ENCODE measurements at regions not wholly inside any gene's neighbourhood (a gene's known extent, or its start where the extent isn't known, plus 50 kb on each side); places are given as distances from the start of the nearest gene placed in this dataset.

DNA sequence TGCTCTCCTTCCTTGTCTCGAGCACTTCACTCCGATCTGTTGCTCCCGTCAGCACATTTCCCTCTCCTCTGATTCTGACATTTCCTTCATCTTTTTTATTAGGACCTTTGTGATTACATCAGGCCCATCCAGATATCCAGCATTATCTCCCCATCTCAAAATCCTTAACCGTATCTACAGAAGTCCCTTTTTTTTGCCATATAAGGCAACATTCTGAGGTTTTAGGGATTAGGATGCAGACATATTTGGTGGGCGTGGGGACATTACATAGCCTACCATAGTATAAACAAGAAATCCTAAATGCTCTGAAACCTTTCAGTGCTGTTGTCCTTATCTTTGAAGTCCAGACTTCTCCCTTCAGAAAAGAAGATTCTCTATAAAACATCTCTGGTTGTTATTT, 505.0 kb upstream of the PITX2 start:
- no peak overlapping the region for H3K27ac Mint-ChIP-seq (ENCODE audit: unreplicated experiment)
- peaks cover 2% of the 10 kb centered on the region for H3K27me3 Mint-ChIP-seq (ENCODE audit: low read depth)
- H3K36me3 Mint-ChIP-seq (ENCODE audit: low read depth): no peaks in the 10 kb centered on the region
- DNase-seq (ENCODE audit: low spot score): no peak
- H3K9me3 Mint-ChIP-seq (ENCODE audit: low read depth): peaks cover 7% of the 10 kb centered on the region
- H3K4me1 Mint-ChIP-seq (ENCODE audit: low read depth): no peaks in the 10 kb centered on the region
- TF ChIP-seq, protein P1, sequence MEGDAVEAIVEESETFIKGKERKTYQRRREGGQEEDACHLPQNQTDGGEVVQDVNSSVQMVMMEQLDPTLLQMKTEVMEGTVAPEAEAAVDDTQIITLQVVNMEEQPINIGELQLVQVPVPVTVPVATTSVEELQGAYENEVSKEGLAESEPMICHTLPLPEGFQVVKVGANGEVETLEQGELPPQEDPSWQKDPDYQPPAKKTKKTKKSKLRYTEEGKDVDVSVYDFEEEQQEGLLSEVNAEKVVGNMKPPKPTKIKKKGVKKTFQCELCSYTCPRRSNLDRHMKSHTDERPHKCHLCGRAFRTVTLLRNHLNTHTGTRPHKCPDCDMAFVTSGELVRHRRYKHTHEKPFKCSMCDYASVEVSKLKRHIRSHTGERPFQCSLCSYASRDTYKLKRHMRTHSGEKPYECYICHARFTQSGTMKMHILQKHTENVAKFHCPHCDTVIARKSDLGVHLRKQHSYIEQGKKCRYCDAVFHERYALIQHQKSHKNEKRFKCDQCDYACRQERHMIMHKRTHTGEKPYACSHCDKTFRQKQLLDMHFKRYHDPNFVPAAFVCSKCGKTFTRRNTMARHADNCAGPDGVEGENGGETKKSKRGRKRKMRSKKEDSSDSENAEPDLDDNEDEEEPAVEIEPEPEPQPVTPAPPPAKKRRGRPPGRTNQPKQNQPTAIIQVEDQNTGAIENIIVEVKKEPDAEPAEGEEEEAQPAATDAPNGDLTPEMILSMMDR (IDR thresholded peaks at IDR 0.05): no peak
- H3K4me3 Mint-ChIP-seq (ENCODE audit: unreplicated experiment): no peak overlapping the region

DNA sequence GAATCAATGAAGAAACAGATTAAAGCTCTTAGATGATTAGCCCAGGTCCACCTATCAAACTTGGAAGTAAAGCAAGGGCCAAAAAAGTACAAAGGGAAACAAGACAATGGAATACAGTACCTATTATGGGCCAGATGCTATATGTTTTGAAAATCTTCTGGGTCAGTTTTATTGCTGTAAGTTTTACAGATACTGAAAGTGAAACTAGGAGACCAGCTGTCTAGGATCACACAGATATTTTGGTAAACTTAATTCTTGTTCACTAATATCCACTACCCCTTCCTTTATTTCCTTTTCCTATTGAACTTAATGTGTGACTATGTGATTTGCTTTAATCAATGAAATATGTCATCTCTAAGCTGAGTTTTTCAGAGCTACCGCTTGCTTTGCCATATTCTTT, 505.4 kb upstream of the PITX2 start:
- TF ChIP-seq, protein P1 (IDR thresholded peaks at IDR 0.05): no peak
- DNase-seq (ENCODE audit: low spot score): no peak
- Mint-ChIP-seq H3K4me3 (ENCODE audit: unreplicated experiment) (no peak overlapping the region), H3K27me3 (ENCODE audit: low read depth) (peaks cover 2% of the 10 kb centered on the region), H3K36me3 (ENCODE audit: low read depth) (no peaks in the 10 kb centered on the region), H3K4me1 (ENCODE audit: low read depth) (no peaks in the 10 kb centered on the region), H3K9me3 (ENCODE audit: low read depth) (peaks cover 7% of the 10 kb centered on the region), H3K27ac (ENCODE audit: unreplicated experiment) (no peak overlapping the region)

- Mint-ChIP-seq H3K4me1 (ENCODE audit: low read depth) (no peaks in the 10 kb centered on the region), H3K36me3 (ENCODE audit: low read depth) (no peaks in the 10 kb centered on the region), H3K27ac (ENCODE audit: unreplicated experiment) (no peak overlapping the region), H3K4me3 (ENCODE audit: unreplicated experiment) (no peak overlapping the region), H3K9me3 (ENCODE audit: low read depth) (peaks cover 5% of the 10 kb centered on the region), H3K27me3 (ENCODE audit: low read depth) (peaks cover 3% of the 10 kb centered on the region)
- DNase-seq (ENCODE audit: low spot score): no peak
- TF ChIP-seq, protein P1 (IDR thresholded peaks at IDR 0.05): peak; percentile 74
Observed at GRCh38 chr4:111136438-111136837, 513.6 kb upstream of the PITX2 start.

GRCh38 chr4:111136967-111137366, 514.1 kb upstream of the PITX2 start:
- no peak for DNase-seq (ENCODE audit: low spot score)
- TF ChIP-seq, protein P1 (IDR thresholded peaks at IDR 0.05): no peak
- Mint-ChIP-seq H3K27ac (ENCODE audit: unreplicated experiment) (no peak overlapping the region), H3K9me3 (ENCODE audit: low read depth) (peaks cover 5% of the 10 kb centered on the region), H3K27me3 (ENCODE audit: low read depth) (peaks cover 4% of the 10 kb centered on the region), H3K4me3 (ENCODE audit: unreplicated experiment) (no peak overlapping the region), H3K4me1 (ENCODE audit: low read depth) (no peaks in the 10 kb centered on the region), H3K36me3 (ENCODE audit: low read depth) (no peaks in the 10 kb centered on the region)

DNA sequence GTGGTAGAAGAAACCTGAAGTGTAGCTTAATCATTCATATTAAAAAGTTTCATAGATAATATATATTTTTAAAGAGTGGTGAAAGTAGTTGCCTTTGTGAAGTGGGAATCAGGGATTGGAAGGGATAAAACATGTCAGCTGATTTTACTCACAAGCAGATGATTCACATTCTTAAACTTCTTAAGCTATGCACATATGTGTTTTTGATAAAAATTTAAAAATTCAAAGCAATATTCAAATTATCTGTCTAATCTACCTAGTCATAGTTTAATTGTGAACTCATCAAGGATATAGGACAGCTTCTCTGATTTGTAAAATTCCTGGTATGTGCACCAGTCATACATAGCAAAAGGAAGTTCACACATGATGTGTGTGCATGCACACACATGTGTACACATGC, 520.6 kb upstream of the PITX2 start:
- no peaks in the 10 kb centered on the region for H3K36me3 Mint-ChIP-seq (ENCODE audit: low read depth)
- peaks cover under 1% of the 10 kb centered on the region for H3K9me3 Mint-ChIP-seq (ENCODE audit: low read depth)
- no peak overlapping the region for H3K4me3 Mint-ChIP-seq (ENCODE audit: unreplicated experiment)
- TF ChIP-seq, protein P1 (IDR thresholded peaks at IDR 0.05): no peak
- no peaks in the 10 kb centered on the region for H3K4me1 Mint-ChIP-seq (ENCODE audit: low read depth)
- no peak for DNase-seq (ENCODE audit: low spot score)
- H3K27ac Mint-ChIP-seq (ENCODE audit: unreplicated experiment): no peak overlapping the region
- H3K27me3 Mint-ChIP-seq (ENCODE audit: low read depth): peaks cover 14% of the 10 kb centered on the region
